SIG-M5 treated with dmso at 0.1 percent for 504 hours (cell line): ENCODE measurements at regions not wholly inside any gene's neighbourhood (a gene's known extent, or its start where the extent isn't known, plus 50 kb on each side); places are given as distances from the start of the nearest gene placed in this dataset.
"Not testable (repeated sequence)": the region's sequence is repeated elsewhere in the genome, so short reads cannot be mapped to it uniquely, and the experiment has no call there.

Experiments used
- DNase-seq: peaks from one replicate; lab custom pipeline; 2025; ENCODE audit not compliant: unreplicated experiment; lab: John Stamatoyannopoulos, UW

DNA sequence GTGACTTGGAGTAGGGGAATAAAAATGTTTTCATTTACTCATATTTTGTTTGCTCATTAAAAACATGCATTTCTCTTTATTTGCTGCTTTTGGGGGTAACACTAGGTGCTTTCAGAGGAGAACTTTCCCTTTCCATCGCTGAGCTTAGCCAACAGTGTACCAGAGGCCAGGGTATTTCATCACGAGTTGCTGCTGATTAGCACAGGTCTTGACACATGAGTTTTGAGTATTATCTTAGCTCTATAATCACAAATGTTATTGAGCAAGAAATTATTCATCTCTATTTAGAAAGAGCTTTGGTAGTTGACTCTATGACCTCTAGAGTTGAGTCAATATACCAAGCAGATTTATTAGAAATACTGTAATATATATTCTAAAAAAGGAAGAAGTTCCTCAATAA, 375.9 kb downstream of the NXPH1 start:
- no peak for DNase-seq

DNA sequence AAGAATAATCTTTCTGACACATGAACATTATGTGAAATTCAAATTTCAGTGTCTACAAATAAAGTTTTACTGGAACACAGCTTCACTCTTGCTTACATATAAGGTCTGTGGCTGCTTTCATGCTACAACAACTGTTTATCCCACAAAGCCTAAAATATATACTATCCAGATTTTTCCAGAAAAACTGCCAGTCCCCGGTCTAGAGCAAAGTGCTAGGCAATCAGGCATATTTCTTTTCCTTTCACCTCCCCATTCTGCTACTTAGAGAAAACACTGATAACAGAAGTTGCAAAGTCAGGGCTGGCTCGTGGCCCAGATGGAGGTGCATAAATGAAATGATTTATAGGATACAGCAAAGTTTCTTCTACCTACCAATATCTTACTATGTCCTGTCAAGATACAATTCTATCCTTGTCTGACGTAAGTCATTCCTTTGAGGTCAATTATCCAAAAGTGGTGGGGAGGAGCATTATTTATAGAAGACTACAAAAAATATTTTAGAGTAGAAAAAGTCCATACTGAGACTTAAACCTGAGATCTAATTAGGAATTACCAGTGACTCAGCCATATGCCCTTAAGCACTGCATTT, 384.1 kb downstream of the NXPH1 start:
- no peak for DNase-seq

DNA sequence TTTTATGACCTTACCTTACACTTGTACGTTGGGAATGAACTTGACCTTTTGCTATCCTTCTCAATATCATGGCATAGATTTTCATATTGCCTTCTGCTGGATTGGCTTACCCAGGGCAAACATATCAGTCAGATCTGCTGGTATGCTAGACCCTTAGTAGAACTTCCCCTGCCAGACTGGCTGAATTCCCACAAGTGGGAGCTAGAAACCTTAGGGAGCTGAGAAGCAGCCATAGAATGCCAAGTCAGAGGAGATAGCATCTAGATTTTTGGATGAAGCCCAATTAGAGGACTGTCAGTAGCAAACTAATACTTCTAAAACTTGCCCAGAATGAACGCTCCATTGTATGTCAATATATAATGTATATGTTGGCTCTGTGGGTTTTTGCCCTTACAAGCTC, 385.0 kb downstream of the NXPH1 start:
- DNase-seq, result no peak

DNA sequence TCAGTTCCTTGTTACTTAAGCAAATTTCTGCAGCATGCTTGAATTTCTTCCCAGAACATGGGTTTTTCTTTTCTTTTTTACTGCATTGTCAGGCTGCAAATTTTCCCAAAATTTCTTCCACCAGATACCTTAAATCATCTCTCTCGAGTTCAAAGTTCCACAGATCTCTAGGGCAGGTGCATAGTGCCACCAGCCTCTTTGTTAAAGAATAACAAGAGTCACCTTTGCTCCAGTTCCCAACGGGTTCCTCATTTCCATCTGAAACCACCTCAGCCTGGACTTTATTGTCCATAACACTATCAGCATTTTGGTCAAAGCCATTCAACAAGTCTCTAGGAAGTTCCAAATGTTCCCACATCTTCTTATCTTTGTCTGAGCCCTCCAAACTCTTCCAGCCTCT, 389.2 kb downstream of the NXPH1 start:
- DNase-seq, result no peak

DNA sequence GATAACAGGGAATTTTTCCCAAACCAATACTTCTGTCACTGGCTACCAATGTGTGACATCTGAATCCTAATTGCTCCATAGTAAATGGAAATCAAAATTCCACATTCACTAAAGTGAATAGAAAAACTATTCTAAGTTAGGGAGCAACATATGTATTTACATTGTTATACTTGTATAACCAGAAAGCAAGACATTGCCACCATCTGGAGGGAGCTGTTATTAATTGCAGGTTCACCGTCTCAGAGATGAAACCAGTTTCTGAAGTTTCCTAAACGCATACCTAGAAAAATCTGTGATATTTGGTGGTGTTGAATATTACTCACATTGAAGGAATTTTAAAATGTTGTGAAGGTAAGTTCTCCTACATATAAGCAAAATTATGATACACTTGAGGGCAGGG, 390.1 kb downstream of the NXPH1 start:
- no peak for DNase-seq

DNA sequence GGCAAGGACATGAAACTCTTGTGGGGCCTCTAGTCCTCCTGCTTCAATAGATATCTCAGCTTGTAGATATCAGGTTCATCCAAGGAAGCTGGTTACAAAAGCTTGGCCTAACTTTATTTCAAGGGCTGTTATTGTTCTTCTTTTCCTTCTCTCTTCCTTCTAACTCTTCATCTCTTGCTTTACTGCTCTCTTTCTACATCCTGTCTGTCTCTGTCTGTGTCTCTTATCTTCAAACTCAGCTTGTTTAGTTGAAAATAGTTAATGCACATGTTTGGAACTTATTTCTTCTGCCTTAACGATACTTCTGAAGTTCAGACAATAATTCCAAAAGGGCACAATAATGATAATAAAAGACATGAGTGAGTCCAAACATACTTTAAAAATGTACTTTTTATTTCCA, 393.9 kb downstream of the NXPH1 start:
- no peak for DNase-seq

DNA sequence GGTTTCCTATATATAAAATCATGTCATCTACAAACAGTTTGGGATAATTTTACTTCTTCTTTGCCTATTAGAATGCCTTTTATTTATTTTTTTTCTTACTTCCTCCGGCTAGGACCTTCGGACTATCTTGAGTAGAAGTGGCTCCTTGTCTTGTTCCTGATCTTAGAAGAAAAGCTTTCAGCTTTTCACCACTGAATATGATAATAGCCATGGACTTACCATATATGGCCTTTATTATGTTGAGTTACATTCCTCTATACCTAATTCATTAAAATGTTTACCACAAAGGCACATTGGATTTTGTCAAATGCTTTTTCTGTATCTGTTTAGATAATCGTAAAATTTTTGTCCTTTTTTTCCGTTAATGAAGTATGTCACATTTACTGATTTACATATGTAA, 395.7 kb downstream of the NXPH1 start:
- DNase-seq, result no peak

DNA sequence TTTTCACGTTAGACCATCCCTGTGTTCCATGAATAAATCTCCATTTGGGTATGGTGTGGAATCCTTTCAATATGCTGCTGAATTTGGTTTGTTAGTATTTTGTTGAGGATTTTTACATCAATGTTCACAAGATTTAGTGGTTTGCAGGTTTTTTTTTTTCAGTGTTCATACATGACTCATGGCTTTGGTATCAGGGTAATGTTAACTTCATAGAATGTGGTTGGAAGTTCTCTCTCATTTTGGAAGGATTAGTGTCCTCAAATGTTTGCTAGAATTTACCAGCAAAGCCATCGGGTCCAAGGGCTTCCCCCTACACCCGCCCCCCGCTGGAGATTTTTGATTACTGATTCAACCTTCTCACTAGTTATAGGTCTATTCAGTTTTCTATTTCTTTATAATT, 398.0 kb downstream of the NXPH1 start:
- DNase-seq, result no peak

DNA sequence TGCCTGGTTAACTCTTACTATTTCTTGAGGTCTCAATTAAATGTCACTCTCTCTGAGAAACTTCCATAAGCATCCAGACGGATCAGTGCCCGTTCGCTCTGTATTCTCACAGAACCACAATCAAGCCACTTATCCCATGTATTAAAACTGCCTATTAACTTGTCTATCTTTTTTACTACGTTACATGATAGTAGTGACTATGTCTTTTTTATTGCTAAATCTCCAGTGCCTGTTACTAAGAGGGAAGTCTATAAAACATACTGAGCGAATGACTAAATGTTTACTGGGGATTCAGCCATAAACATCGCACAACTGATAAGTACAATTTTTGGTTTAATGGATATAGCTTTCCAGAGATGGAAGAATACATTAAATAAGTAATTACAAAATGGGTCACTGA, 399.9 kb downstream of the NXPH1 start:
- DNase-seq, result no peak

DNA sequence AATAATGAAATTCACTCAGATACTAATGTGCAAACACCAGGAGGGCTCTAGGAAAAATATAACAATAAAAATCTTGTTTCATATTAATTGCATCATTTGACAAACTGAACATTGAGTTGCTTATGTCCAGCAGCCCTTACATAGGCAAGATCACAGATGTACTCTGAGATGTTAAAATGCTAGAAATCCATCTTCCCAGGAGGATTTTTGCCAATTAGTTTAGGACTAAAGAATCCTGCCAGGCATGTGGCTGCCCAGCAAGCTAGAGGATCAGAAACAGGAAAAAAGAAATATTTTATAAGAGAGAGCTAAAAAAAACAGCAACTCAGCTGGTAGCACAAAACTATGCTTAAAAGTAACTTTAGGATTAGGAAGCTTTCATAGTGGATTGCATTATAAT, 407.8 kb downstream of the NXPH1 start:
- no peak for DNase-seq

DNA sequence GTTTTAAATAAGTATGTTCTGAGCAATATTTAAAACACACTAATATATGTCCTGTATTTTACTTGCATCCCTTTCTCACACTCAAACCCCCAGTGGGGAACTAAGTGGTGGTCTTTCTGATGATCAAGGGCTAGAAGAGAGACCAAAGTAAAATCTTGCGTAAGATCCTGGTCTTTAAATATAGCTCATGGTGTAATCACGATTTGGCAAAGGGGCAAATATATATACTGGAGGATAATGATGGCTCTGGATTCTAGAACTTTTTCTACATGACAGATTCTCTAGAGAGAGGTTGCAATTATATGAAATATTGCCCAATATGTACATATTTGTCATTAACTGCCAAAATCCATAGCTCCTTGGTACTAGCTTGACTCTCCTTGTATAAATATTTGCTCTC, 438.3 kb downstream of the NXPH1 start:
- peak; percentile 27 for DNase-seq

DNA sequence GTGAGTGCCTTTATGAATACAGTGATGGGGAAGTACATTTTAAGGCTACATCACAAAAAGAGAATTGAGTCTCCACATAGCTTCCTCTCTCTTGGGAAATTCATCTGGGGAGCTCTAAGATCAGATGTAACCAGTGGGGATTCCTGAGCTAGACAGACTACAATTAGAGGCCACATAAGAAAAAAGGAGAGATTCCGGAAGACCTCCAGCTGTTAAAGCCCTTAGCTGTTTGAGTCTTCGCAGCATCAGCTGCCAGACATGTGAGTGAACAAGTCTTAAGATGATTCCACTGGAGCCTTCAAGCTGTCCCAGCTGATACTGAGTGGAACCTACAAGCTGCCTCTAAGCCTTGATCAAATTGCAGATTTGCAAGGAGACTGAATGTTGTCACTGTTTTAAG, 448.5 kb downstream of the NXPH1 start:
- DNase-seq, result no peak

DNA sequence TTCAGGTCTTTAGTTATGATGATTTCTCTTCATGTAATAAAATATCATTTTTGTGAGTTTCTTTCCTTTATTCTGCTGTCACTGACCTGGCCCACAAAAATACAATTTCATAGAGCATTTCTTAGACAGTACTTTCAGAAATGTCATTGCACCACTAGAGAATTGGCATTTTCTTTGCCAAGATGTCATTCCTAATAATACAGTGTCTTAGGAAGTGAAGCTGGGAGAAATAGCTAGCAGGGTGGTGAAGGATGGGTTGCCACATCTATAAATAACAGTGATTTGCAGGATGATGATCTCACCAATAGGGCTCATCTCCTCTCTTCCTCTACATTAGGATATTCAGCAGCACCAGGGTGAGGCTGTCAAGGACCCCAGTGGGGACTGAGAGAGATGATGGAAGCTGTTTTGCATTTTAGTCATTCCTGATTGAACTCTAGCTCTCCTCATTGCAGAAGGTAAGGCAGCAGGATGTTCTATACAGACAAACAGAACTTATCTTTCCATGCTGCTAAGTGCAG, 452.1 kb downstream of the NXPH1 start:
- DNase-seq, result no peak

DNA sequence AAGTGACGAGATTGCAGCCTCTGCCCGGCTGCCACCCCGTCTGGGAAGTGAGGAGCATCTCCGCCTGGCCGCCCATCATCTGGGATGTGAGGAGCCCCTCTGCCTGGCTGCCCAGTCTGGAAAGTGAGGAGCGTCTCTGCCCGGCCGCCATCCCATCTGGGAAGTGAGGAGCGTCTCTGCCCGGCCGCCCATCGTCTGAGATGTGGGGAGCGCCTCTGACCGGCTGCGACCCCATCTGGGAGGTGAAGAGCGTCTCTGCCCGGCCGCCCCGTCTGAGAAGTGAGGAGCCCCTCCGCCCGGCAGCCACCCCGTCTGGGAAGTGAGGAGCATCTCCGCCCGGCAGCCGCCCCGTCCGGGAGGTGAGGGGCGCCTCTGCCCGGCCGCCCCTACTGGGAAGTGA, 456.9 kb downstream of the NXPH1 start:
- not testable (repeated sequence) for DNase-seq

DNA sequence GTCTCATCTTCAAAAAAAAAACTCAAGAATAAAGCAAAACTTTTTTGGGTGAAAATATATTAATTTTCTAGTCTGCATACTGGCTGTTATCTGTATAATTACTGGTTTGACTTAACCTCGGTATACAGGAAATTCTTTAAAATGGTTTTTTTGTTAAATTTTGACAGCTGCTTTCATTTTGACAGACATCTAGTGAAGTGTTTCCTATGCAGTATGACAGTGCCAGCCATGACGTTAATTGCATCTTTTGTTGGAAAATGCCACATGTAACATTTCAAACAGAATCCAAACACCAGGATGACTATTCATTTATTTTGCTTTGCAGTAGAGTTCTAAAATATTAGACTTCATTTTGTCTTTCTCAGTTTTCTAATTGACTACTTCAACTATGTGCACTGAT, 460.4 kb downstream of the NXPH1 start:
- DNase-seq, result no peak

DNA sequence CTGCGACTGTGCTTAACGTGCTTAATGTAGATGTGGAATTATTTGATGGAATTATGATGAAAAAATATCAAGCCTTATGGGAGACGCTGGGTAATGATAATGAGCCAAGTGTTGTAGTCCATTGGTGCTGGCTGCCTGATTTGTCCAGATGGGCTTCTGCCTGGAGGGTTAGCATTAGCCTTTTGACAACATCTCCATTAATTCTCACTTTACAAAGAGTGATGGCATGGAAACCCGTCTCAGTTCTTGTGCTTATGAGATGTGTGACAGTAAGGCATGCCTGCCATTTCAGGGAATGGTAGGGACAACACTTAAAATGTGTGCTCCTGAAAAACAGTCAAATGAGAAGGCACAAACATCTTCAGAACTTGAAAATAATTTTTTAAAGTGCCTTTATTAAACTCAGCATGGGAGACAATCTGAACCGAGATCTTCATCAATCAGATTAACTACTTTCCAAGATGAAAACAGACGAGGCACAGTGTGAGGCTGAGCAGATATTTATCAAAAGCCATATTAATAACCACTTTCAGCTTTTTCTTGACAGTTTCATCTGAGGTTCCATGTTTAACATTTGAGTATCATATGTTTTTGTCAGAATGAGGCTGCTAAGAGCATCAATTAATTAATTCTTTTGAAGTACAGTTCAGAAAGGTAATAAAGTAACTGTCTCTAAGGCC, 473.1 kb downstream of the NXPH1 start:
- DNase-seq, result no peak

DNA sequence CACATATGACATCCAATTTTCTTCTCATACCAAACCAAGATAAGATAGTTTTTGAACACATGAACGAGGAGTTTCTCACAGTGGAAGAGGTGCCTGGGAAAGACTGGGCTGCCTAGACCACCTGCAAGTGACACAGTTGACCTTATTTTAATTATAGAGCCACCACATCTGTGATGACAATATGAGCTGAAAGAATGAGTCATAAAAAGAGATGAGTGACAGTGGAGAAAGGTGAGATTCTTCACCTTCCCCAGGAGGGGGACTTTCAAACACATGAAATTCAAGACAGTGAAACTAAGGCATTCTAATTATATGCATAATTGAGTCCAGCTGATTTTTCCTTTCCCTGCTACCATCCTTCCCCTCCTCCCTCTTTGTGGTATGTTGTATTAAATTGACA, 475.5 kb downstream of the NXPH1 start:
- DNase-seq, result no peak

DNA sequence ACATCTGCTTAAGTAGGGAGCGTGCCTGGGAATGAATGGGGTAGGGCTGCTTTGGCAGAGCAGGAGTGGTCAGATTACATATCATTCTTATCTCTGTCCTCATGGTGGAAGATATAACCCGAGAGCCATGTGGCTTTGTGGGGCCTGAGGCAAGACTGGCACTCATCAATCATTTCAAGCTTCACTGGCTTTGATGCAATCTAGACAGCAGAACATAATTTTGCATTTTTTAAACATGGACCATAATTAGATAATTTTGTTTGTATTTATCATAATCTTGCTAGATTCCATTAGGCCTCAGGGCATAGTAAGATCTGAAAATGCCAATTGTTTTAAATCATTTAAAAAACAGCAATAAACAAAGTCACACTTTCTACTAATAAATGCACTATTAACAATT, 480.3 kb downstream of the NXPH1 start:
- no peak for DNase-seq

DNA sequence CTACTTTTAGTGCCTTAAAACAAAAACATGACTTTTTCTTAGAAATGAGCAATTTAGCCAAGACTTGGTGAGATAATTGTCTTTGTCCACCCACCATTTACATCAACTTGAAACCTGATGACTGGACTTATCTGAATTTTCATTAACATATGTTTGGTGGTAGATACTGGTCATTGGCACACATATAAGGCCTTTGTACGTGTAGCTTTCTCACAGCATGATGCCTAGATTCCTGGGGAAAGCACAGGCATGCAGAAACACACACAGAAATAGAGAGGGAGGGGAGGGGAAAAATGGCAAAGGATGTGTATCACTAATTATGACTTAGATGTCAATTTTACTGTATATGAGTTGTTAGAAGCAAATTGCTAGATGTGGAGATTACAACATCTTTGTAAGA, 488.4 kb downstream of the NXPH1 start:
- DNase-seq, result no peak

DNA sequence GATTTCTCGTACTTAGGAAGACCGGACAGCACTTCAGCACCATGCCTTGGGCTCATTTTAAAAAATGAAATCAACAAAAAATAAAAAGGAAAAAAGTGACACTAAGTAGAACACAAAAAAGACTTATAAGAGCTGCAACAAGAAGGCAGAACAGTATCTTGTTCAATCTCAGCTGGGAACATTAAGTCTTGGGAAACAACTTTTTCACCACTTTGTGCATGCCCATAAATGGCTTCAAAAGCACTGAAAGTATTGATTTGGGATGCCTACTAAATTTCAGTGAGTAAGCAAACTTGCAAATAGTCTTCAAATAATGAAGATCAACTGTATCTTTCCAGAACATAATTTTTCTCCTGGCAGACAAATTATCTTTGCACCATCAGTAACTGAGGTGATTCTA, 489.3 kb downstream of the NXPH1 start:
- DNase-seq, result no peak

DNA sequence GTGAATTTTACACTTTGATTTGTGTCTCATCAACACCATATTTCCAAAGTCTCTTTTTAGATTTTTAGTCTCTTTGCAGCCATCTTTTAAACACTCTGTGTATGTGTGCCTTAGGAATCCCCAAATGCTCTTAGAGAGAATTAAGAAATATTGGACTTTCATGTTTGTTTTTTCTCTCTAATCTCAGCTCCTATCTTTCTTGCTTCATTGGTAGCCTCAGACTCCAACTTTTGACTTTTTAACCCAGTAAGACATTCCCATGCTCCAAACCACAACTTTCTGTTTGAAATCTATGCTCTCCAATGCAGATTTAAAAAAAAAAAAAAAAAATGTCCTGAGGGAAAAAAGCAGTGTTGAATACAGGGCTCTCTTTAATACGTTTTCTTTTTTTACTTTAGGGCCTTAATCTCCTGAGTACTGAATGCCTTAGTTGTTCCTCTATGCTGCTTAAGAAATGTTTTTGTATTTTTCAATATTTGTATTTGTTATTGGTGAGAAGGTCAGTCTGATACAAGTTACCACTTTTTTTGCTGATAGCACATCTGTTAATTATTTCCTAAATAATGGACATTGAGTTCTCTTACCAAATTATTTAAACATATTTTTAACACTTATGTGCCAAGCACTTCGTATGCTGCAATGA, 489.9 kb downstream of the NXPH1 start:
- DNase-seq, result no peak

DNA sequence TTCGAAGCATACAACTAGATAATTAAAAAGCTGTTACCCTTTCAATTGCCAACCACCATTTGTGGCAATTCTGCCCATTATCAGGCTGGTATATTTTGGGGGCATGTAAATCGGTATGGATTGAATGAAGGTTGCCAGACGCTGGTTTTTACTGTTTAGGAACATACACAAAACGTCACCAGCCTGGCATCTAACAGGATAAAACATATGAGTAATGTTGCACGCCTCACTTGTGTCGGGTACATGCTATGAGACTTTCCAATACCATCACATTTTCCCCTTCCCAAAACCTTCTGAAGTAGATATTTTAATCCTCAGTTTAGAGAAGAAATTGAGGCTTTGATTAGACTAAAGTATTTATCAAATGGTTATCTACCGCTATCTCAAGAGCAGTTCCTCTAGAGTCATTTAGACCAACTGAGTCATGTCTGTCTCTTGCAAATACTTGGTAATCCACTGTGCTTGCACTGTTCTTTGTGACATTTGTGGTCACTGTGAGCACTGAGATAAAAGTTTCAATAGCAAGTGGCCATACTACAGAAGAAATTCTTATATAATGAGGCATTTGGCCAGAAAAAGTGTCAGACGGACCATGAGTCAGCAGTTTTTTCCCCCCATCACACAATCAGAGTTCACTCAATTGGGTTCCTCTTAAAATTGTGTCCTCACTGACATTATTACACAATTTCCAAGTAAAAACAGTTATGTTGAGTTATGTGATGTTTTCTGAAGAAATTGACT, 498.7 kb downstream of the NXPH1 start:
- no peak for DNase-seq
